IMR-90 (cell line): ENCODE measurements at regions not wholly inside any gene's neighbourhood (a gene's known extent, or its start where the extent isn't known, plus 50 kb on each side); places are given as distances from the start of the nearest gene placed in this dataset.

Experiments used
- ATAC-seq: fragments of 200-7000 bp; cut with Tn5 transposase; 2 replicates; pipeline ENCODE4 v1.9.1; 2020; ENCODE audit warnings: low read depth, mild to moderate bottlenecking, moderate library complexity
- BruUV-seq: library from RNA; stranded (reverse); fragments of 400-500 nt; replicated peaks from 2 replicates; lab custom pipeline; 2021; lab: Mats Ljungman, UMichigan
- CTCF ChIA-PET: fragments of 300-600 bp; formaldehyde crosslinking; extraction: SDS; loops from one replicate; lab custom pipeline; 2021; ENCODE audit warnings: antibody characterized with exemption; lab: Yijun Ruan, JAX
- POLR2A ChIA-PET: fragments of 300-600 bp; sonication (Branson Sonifier 250); formaldehyde crosslinking; loops from one replicate; lab custom pipeline; 2022; ENCODE audit warnings: antibody characterized with exemption; ENCODE audit not compliant: unreplicated experiment; lab: Charles Lee
- DNase-seq: peaks from one replicate; pipeline ENCODE4 v3.0.0; 2013
- H2AFZ ChIP-seq: replicated peaks from 2 replicates; pipeline ENCODE3; 2013; ENCODE audit warnings: low read length, mild to moderate bottlenecking; ENCODE audit not compliant: poor library complexity
- H2AK5ac ChIP-seq: 2 replicates; pipeline ENCODE4 v1.6.1; 2013; ENCODE audit warnings: low read depth, low read length, inconsistent platforms
- H2AK9ac ChIP-seq: replicated peaks from 2 replicates; pipeline ENCODE3; 2013; ENCODE audit warnings: mild to moderate bottlenecking, low read depth, low read length, moderate library complexity; ENCODE audit not compliant: poor library complexity
- H2BK120ac ChIP-seq: 2 replicates; pipeline ENCODE4 v1.6.1; 2013; ENCODE audit warnings: low read depth, low read length, inconsistent platforms
- H2BK15ac ChIP-seq: 3 replicates; pipeline ENCODE4 v1.6.1; 2013; ENCODE audit warnings: low read depth, low read length, inconsistent platforms
- H2BK20ac ChIP-seq: 2 replicates; pipeline ENCODE4 v1.6.1; 2013; ENCODE audit warnings: low read depth, mild to moderate bottlenecking, inconsistent platforms, low read length, moderate library complexity
- H2BK5ac ChIP-seq: 2 replicates; pipeline ENCODE4 v1.6.1; 2013; ENCODE audit warnings: mild to moderate bottlenecking, low read depth, low read length, inconsistent platforms; ENCODE audit not compliant: poor library complexity, severe bottlenecking
- H3K14ac ChIP-seq: replicated peaks from 2 replicates; pipeline ENCODE4 v1.6.1; 2013; ENCODE audit warnings: low read depth, low read length, inconsistent platforms
- H3K18ac ChIP-seq: 2 replicates; pipeline ENCODE4 v1.6.1; 2013; ENCODE audit warnings: low read depth, low read length, control low read depth
- H3K23ac ChIP-seq: 2 replicates; pipeline ENCODE4 v1.6.1; 2013; ENCODE audit warnings: low read depth, low read length, inconsistent platforms
- H3K27ac ChIP-seq: 2 replicates; pipeline ENCODE4 v1.5.1; 2013; ENCODE audit warnings: mild to moderate bottlenecking, control low read depth, low read length; ENCODE audit not compliant: insufficient read depth
- H3K27me3 ChIP-seq: 2 replicates; pipeline ENCODE4 v1.6.1; 2013; ENCODE audit warnings: low read length; ENCODE audit not compliant: control insufficient read depth, insufficient read depth
- H3K36me3 ChIP-seq: 2 replicates; pipeline ENCODE4 v1.6.1; 2013; ENCODE audit warnings: low read length, mixed read lengths; ENCODE audit not compliant: control insufficient read depth, insufficient read depth
- H3K4ac ChIP-seq: 2 replicates; pipeline ENCODE4 v1.6.1; 2013; ENCODE audit warnings: low read depth, low read length, inconsistent platforms
- H3K4me1 ChIP-seq: 2 replicates; pipeline ENCODE4 v1.6.1; 2013; ENCODE audit warnings: low read length, mixed read lengths; ENCODE audit not compliant: control insufficient read depth, insufficient read depth
- H3K4me2 ChIP-seq: 2 replicates; pipeline ENCODE4 v1.6.1; 2013; ENCODE audit warnings: low read depth, mild to moderate bottlenecking, control low read depth, low read length, moderate library complexity
- H3K4me3 ChIP-seq: 2 replicates; pipeline ENCODE4 v1.5.1; 2013; ENCODE audit warnings: low read depth, mild to moderate bottlenecking, control low read depth, low read length, moderate library complexity; ENCODE audit not compliant: insufficient read depth
- H3K56ac ChIP-seq: 2 replicates; pipeline ENCODE4 v1.6.1; 2013; ENCODE audit warnings: low read length, inconsistent platforms; ENCODE audit not compliant: insufficient read depth; ENCODE audit errors: extremely low read depth
- H3K79me1 ChIP-seq, 2 experiments: 2 replicates each; pipeline ENCODE4 v1.6.1; 2013; ENCODE audit warnings: low read length in 2 of 2, inconsistent platforms in 1 of 2, low read depth in 1 of 2
- H3K9ac ChIP-seq: 2 replicates; pipeline ENCODE4 v1.6.1; 2013; ENCODE audit warnings: low read depth, low read length, control low read depth
- H3K9me1 ChIP-seq: 2 replicates; pipeline ENCODE4 v1.6.1; 2013; ENCODE audit warnings: low read length, inconsistent platforms; ENCODE audit not compliant: insufficient read depth
- H3K9me3 ChIP-seq: 2 replicates; pipeline ENCODE4 v1.6.1; 2013; ENCODE audit warnings: low read length; ENCODE audit not compliant: control insufficient read depth, insufficient read depth
- H4K20me1 ChIP-seq: 2 replicates; pipeline ENCODE4 v1.6.1; 2013; ENCODE audit warnings: low read length, inconsistent platforms; ENCODE audit not compliant: insufficient read depth
- H4K5ac ChIP-seq: 2 replicates; pipeline ENCODE4 v1.6.1; 2013; ENCODE audit warnings: mild to moderate bottlenecking, low read depth, low read length, control low read depth
- H4K8ac ChIP-seq, 2 experiments: 2 replicates each; pipeline ENCODE4 v1.6.1; 2013; ENCODE audit warnings: low read depth in 2 of 2, low read length in 2 of 2, control low read depth in 1 of 2, inconsistent platforms in 1 of 2
- H4K91ac ChIP-seq: 2 replicates; pipeline ENCODE4 v1.6.1; 2013; ENCODE audit warnings: low read depth, low read length, inconsistent platforms; ENCODE audit not compliant: insufficient read depth
- FOS ChIP-seq: fragments of 150-350 bp; IDR thresholded peaks from 2 replicates; pipeline ENCODE4 v1.6.1; 2016; ENCODE audit warnings: low read depth, low read length
- RCOR1 ChIP-seq: IDR thresholded peaks from 2 replicates; pipeline ENCODE4 v1.6.1; 2012; ENCODE audit warnings: mild to moderate bottlenecking, low read length, improper control_type of control experiment; ENCODE audit not compliant: insufficient replicate concordance
- RFX5 ChIP-seq: IDR thresholded peaks from 2 replicates; pipeline ENCODE4 v1.8.0; 2012; ENCODE audit warnings: low read depth, mild to moderate bottlenecking, low read length, moderate library complexity
- WGBS, 2 experiments: methylation state at CpG; one replicate each; pipeline versions ENCODE4 v1.1.5 to v1.1.7; 2013; ENCODE audit warnings: missing lambda C conversion rate in 2 of 2; ENCODE audit not compliant: insufficient read length in 1 of 2; ENCODE audit errors: extremely low coverage in 2 of 2; 5-methylcytosine and 5-hydroxymethylcytosine counted together
- dilution Hi-C: fragments of 300-500 bp; cut with HindIII; formaldehyde crosslinking; loops from one replicate; pipeline ENCODE4 v1.14.3; 2018; ENCODE audit warnings: low sequenced_read_pairs; ENCODE audit not compliant: unreplicated experiment
- in situ Hi-C: fragments of 300-500 bp; cut with MboI; formaldehyde crosslinking; loops from 3 replicates; pipeline ENCODE4 v1.14.3; 2019; ENCODE audit warnings: low sequenced_read_pairs, inconsistent platforms, mixed read lengths
- intact Hi-C: fragments of 100-400 bp; cut with micrococcal nuclease; formaldehyde crosslinking; loops from 2 replicates; pipeline ENCODE4 v1.10.0; 2022

GRCh38 chr6:49205526-49205925 lies 257.5 kb downstream of the MMUT start:
- Histone ChIP-seq H3K9ac (no peak overlapping the region), H4K8ac (no peak overlapping the region), H3K9me1 (no peaks in the 10 kb centered on the region), H3K79me1 (no peaks in the 10 kb centered on the region), H2BK20ac (no peak overlapping the region), H3K4ac (no peak overlapping the region), H3K14ac (no peak overlapping the region), H2AFZ (no peak overlapping the region), H2BK120ac (no peak overlapping the region), H2BK5ac (no peak overlapping the region), H2AK9ac (no peak overlapping the region), H3K9me3 (no peaks in the 10 kb centered on the region), H3K18ac (no peak overlapping the region), H2BK15ac (no peak overlapping the region), H3K27ac (no peak overlapping the region), H3K4me3 (no peak overlapping the region), H3K56ac (no peak overlapping the region), H3K4me2 (no peak overlapping the region), H2AK5ac (no peak overlapping the region), H3K23ac (no peak overlapping the region), H3K4me1 (no peaks in the 10 kb centered on the region), H4K5ac (no peak overlapping the region), H3K36me3 (no peaks in the 10 kb centered on the region), H4K20me1 (no peaks in the 10 kb centered on the region), H4K91ac (no peak overlapping the region), H3K27me3 (no peaks in the 10 kb centered on the region)
- DNase-seq (no peak), ATAC-seq (no peak)
- intact Hi-C loops (no loop called here), dilution Hi-C loops (no loop called here), in situ Hi-C loops (no loop called here)
- ChIA-PET POLR2A (no interaction called here), CTCF (no interaction called here)
- no TSS peak for BruUV-seq
- TF ChIP-seq FOS (no peak), RFX5 (no peak), RCOR1 (no peak)
- no CpG with 5 or more reads among the region's 2 CpGs for WGBS, 2 experiments
